ENCODE measurements at regions not wholly inside any gene's neighbourhood (a gene's known extent, or its start where the extent isn't known, plus 50 kb on each side); places are given as distances from the start of the nearest gene placed in this dataset.

GRCh38 chr11:11083441-11083840 lies 225.6 kb upstream of the ZBED5 start:
- TF ChIP-seq, protein P1, sequence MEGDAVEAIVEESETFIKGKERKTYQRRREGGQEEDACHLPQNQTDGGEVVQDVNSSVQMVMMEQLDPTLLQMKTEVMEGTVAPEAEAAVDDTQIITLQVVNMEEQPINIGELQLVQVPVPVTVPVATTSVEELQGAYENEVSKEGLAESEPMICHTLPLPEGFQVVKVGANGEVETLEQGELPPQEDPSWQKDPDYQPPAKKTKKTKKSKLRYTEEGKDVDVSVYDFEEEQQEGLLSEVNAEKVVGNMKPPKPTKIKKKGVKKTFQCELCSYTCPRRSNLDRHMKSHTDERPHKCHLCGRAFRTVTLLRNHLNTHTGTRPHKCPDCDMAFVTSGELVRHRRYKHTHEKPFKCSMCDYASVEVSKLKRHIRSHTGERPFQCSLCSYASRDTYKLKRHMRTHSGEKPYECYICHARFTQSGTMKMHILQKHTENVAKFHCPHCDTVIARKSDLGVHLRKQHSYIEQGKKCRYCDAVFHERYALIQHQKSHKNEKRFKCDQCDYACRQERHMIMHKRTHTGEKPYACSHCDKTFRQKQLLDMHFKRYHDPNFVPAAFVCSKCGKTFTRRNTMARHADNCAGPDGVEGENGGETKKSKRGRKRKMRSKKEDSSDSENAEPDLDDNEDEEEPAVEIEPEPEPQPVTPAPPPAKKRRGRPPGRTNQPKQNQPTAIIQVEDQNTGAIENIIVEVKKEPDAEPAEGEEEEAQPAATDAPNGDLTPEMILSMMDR (conservative IDR thresholded peaks at IDR 0.05): no peak
- TF ChIP-seq EZH2 (IDR thresholded peaks at IDR 0.05; ENCODE audit: low read depth): no peak
